T1000 (cell line): ENCODE measurements at regions not wholly inside any gene's neighbourhood (a gene's known extent, or its start where the extent isn't known, plus 50 kb on each side); places are given as distances from the start of the nearest gene placed in this dataset.
A peak's percentile ranks its signal among the peaks of the same experiment; 100 is the strongest.

Experiments
- DNase-seq: peaks from one replicate; lab custom pipeline; 2025; ENCODE audit warnings: mixed read lengths; lab: John Stamatoyannopoulos, UW

- DNase-seq = no peak
These were observed 140.1 kb upstream of the IL12A start for GRCh38 chr3:159848348-159849118.

GRCh38 chr3:159850481-159850880 is 138.2 kb upstream of the IL12A start:
- DNase-seq = no peak

- no peak for DNase-seq
These were observed 136.4 kb upstream of the IL12A start for GRCh38 chr3:159852266-159852665.

GRCh38 chr3:159852821-159853505 is 135.7 kb upstream of the IL12A start:
- no peak for DNase-seq

GRCh38 chr3:159853506-159853864 is 135.2 kb upstream of the IL12A start:
- no peak for DNase-seq

- DNase-seq = peak; percentile 49
These were observed 134.0 kb upstream of the IL12A start for GRCh38 chr3:159854500-159855124.

GRCh38 chr3:159855599-159856346 is 132.9 kb upstream of the IL12A start:
- no peak for DNase-seq

- DNase-seq = no peak
These were observed 132.0 kb upstream of the IL12A start for GRCh38 chr3:159856590-159857104.

GRCh38 chr3:159857840-159858239 is 130.8 kb upstream of the IL12A start:
- DNase-seq = no peak

GRCh38 chr3:159858650-159859049 is 130.0 kb upstream of the IL12A start:
- DNase-seq = no peak

- DNase-seq = no peak
These were observed 129.2 kb upstream of the IL12A start for GRCh38 chr3:159859424-159859823.

- DNase-seq = no peak
These were observed 128.8 kb upstream of the IL12A start for GRCh38 chr3:159859836-159860235.

- no peak for DNase-seq
These were observed 128.1 kb upstream of the IL12A start for GRCh38 chr3:159860269-159861116.

GRCh38 chr3:159861369-159861987 is 127.2 kb upstream of the IL12A start:
- no peak for DNase-seq

GRCh38 chr3:159865041-159865579 is 123.5 kb upstream of the IL12A start:
- no peak for DNase-seq

GRCh38 chr3:159866201-159866746 is 122.4 kb upstream of the IL12A start:
- no peak for DNase-seq

- DNase-seq = no peak
These were observed 121.3 kb upstream of the IL12A start for GRCh38 chr3:159867372-159867771.

GRCh38 chr3:159870723-159871122 is 117.9 kb upstream of the IL12A start:
- no peak for DNase-seq

- DNase-seq = peak; percentile 43
These were observed 116.1 kb upstream of the IL12A start for GRCh38 chr3:159872374-159873109.
